GM13977 (cell line): ENCODE measurements at regions not wholly inside any gene's neighbourhood (a gene's known extent, or its start where the extent isn't known, plus 50 kb on each side); places are given as distances from the start of the nearest gene placed in this dataset.

ENCODE experiments used
- DNase-seq: peaks from one replicate; pipeline ENCODE4 v3.0.0; 2012; ENCODE audit warnings: low spot score
- CTCF ChIP-seq: IDR thresholded peaks from 2 replicates; pipeline ENCODE4 v1.5.1; 2012; ENCODE audit warnings: mild to moderate bottlenecking, control low read depth; ENCODE audit not compliant: insufficient read depth; ENCODE audit errors: extremely low read depth, missing control alignments
- in situ Hi-C: fragments of 300-500 bp; cut with MboI; formaldehyde crosslinking; loops from one replicate; pipeline ENCODE4 v1.12.0; 2022; ENCODE audit warnings: low sequenced_read_pairs, low pct_unique_long_range_greater_than_20kb, mixed read lengths, inconsistent platforms; ENCODE audit not compliant: unreplicated experiment

GRCh38 chr6:121748376-121748775, 312.9 kb downstream of the GJA1 start:
- in situ Hi-C loops: no loop called here
- TF ChIP-seq CTCF: no peak
- no peak for DNase-seq

GRCh38 chr6:121748850-121749249, 313.4 kb downstream of the GJA1 start:
- DNase-seq: no peak
- TF ChIP-seq CTCF: no peak
- in situ Hi-C loops: no loop called here

GRCh38 chr6:121755485-121755884, 320.0 kb downstream of the GJA1 start:
- in situ Hi-C loops: no loop called here
- DNase-seq: no peak
- TF ChIP-seq CTCF: no peak

DNA sequence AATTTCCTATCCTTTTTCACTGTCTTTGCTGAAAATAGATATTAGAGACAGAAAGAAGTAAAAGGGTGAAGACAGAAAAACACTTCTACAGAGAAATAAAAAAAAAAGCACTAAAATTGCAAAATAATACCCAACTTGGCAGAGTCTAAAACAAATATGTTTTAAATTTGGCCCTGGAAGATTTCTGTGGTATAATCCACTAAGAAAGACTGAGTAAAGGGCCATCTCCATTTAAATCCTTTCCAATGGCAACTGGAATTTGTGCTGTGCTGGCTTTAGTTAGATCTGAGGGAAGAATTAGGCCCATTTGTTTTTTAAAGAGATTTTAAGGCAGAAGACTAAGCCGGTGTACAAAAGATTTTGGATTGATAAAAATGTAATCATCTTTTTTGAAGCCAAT, 321.2 kb downstream of the GJA1 start:
- DNase-seq: no peak
- in situ Hi-C loops: no loop called here
- no peak for TF ChIP-seq CTCF

GRCh38 chr6:121759370-121759769, 323.9 kb downstream of the GJA1 start:
- in situ Hi-C loops: no loop called here
- no peak for DNase-seq
- TF ChIP-seq CTCF: no peak

- in situ Hi-C loops: no loop called here
- no peak for TF ChIP-seq CTCF
- DNase-seq: no peak
These were observed 324.7 kb downstream of the GJA1 start for GRCh38 chr6:121760191-121760590.

- in situ Hi-C loops: no loop called here
- TF ChIP-seq CTCF: no peak
- DNase-seq: no peak
These were observed 325.3 kb downstream of the GJA1 start for GRCh38 chr6:121760745-121761144.
